Liver (tissue), 3 donors: ENCODE measurements at regions not wholly inside any gene's neighbourhood (a gene's known extent, or its start where the extent isn't known, plus 50 kb on each side); places are given as distances from the start of the nearest gene placed in this dataset.

Experiments
- EGR1 ChIP-seq, 2 donors: IDR thresholded peaks; 2 replicates each; pipeline ENCODE4 v1.6.1; 2016 to 2018; ENCODE audit warnings: antibody characterized with exemption in 2 of 2, low read depth in 2 of 2
- FOXA1 ChIP-seq: IDR thresholded peaks from 2 replicates; pipeline ENCODE4 v1.6.1; 2016; ENCODE audit warnings: antibody characterized with exemption
- GABPA ChIP-seq, 2 donors: IDR thresholded peaks in 1 of 2; conservative IDR thresholded peaks in 1 of 2; 2 replicates each; pipeline ENCODE4 v1.6.1; 2016; ENCODE audit warnings: antibody characterized with exemption in 2 of 2, mild to moderate bottlenecking in 1 of 2, moderate library complexity in 1 of 2
- HNF4A ChIP-seq, 2 donors: conservative IDR thresholded peaks; 2 replicates each; pipeline ENCODE4 v1.6.1; 2016; ENCODE audit warnings: antibody characterized with exemption in 2 of 2, mild to moderate bottlenecking in 2 of 2
- HNF4G ChIP-seq: IDR thresholded peaks from 2 replicates; pipeline ENCODE4 v1.6.1; 2016; ENCODE audit warnings: antibody characterized with exemption
- NR2F2 ChIP-seq: IDR thresholded peaks from 2 replicates; pipeline ENCODE4 v1.6.1; 2016; ENCODE audit warnings: antibody characterized with exemption
- RXRA ChIP-seq, 2 donors: IDR thresholded peaks; 2 replicates each; pipeline ENCODE4 v1.6.1; 2017 to 2018; ENCODE audit warnings: antibody characterized with exemption in 2 of 2, mild to moderate bottlenecking in 1 of 2
- TAF1 ChIP-seq: conservative IDR thresholded peaks from 2 replicates; pipeline ENCODE4 v1.6.1; 2016; ENCODE audit warnings: antibody characterized with exemption, mild to moderate bottlenecking
- YY1 ChIP-seq: IDR thresholded peaks from 2 replicates; pipeline ENCODE4 v1.6.1; 2016; ENCODE audit warnings: antibody characterized with exemption, mild to moderate bottlenecking
- TF ChIP-seq, protein P1 (sequence below): fragments of 150-350 bp; IDR thresholded peaks from 2 replicates; pipeline ENCODE4 v1.5.1; 2017; ENCODE audit warnings: improper control_type of control experiment, low read depth, low read length; ENCODE audit not compliant: missing input control
- TF ChIP-seq, protein P2 (sequence below): IDR thresholded peaks from 2 replicates; pipeline ENCODE4 v1.6.1; 2016; ENCODE audit warnings: antibody characterized with exemption, mild to moderate bottlenecking
- TF ChIP-seq, protein P3 (sequence below): IDR thresholded peaks from 2 replicates; pipeline ENCODE4 v1.6.1; 2016; ENCODE audit warnings: antibody characterized with exemption
- TF ChIP-seq, protein P4 (sequence below): IDR thresholded peaks from 2 replicates; pipeline ENCODE4 v1.6.1; 2016; ENCODE audit warnings: antibody characterized with exemption
- TF ChIP-seq, protein P5 (sequence below): IDR thresholded peaks from 2 replicates; pipeline ENCODE4 v1.6.1; 2016; ENCODE audit warnings: antibody characterized with exemption
- donor health status: healthy.
- donor health status: healthy.

DNA sequence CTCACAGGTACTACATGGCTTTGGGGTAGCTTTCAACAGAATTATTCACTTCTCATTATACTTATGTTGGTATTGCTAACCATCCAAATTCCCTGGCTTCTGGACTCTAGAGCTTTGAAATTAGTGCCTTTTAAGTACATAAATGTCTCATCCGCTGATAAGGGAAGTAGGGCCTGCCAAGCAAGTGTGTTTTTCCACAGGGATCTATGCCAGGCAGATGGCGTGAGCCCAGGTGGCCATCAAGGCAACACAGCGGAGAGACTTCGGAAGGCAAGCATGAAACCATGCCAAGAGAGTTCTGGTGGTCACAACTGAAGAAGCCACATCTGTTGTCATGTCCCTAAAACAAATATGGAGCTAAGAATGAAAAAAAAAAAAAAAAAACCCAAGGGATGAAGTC lies 503.1 kb upstream of the LCORL start:
- TF ChIP-seq, protein P1, sequence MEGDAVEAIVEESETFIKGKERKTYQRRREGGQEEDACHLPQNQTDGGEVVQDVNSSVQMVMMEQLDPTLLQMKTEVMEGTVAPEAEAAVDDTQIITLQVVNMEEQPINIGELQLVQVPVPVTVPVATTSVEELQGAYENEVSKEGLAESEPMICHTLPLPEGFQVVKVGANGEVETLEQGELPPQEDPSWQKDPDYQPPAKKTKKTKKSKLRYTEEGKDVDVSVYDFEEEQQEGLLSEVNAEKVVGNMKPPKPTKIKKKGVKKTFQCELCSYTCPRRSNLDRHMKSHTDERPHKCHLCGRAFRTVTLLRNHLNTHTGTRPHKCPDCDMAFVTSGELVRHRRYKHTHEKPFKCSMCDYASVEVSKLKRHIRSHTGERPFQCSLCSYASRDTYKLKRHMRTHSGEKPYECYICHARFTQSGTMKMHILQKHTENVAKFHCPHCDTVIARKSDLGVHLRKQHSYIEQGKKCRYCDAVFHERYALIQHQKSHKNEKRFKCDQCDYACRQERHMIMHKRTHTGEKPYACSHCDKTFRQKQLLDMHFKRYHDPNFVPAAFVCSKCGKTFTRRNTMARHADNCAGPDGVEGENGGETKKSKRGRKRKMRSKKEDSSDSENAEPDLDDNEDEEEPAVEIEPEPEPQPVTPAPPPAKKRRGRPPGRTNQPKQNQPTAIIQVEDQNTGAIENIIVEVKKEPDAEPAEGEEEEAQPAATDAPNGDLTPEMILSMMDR: no peak
- TF ChIP-seq HNF4G: no peak
- TF ChIP-seq GABPA (IDR thresholded peaks at IDR 0.05 in 1 of 2, conservative IDR thresholded peaks at IDR 0.05 in 1 of 2): no peak
- TF ChIP-seq FOXA1: no peak
- TF ChIP-seq, protein P2, sequence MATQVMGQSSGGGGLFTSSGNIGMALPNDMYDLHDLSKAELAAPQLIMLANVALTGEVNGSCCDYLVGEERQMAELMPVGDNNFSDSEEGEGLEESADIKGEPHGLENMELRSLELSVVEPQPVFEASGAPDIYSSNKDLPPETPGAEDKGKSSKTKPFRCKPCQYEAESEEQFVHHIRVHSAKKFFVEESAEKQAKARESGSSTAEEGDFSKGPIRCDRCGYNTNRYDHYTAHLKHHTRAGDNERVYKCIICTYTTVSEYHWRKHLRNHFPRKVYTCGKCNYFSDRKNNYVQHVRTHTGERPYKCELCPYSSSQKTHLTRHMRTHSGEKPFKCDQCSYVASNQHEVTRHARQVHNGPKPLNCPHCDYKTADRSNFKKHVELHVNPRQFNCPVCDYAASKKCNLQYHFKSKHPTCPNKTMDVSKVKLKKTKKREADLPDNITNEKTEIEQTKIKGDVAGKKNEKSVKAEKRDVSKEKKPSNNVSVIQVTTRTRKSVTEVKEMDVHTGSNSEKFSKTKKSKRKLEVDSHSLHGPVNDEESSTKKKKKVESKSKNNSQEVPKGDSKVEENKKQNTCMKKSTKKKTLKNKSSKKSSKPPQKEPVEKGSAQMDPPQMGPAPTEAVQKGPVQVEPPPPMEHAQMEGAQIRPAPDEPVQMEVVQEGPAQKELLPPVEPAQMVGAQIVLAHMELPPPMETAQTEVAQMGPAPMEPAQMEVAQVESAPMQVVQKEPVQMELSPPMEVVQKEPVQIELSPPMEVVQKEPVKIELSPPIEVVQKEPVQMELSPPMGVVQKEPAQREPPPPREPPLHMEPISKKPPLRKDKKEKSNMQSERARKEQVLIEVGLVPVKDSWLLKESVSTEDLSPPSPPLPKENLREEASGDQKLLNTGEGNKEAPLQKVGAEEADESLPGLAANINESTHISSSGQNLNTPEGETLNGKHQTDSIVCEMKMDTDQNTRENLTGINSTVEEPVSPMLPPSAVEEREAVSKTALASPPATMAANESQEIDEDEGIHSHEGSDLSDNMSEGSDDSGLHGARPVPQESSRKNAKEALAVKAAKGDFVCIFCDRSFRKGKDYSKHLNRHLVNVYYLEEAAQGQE: no peak
- TF ChIP-seq, protein P3, sequence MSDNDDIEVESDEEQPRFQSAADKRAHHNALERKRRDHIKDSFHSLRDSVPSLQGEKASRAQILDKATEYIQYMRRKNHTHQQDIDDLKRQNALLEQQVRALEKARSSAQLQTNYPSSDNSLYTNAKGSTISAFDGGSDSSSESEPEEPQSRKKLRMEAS: no peak
- no peak for TF ChIP-seq HNF4A (conservative IDR thresholded peaks at IDR 0.05)
- no peak for TF ChIP-seq EGR1 (IDR thresholded peaks at IDR 0.05; ENCODE audit: low read depth in 2 of 2)
- TF ChIP-seq YY1: no peak
- no peak for TF ChIP-seq NR2F2
- TF ChIP-seq, protein P4, sequence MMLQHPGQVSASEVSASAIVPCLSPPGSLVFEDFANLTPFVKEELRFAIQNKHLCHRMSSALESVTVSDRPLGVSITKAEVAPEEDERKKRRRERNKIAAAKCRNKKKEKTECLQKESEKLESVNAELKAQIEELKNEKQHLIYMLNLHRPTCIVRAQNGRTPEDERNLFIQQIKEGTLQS: no peak
- no peak for TF ChIP-seq TAF1
- TF ChIP-seq, protein P5, sequence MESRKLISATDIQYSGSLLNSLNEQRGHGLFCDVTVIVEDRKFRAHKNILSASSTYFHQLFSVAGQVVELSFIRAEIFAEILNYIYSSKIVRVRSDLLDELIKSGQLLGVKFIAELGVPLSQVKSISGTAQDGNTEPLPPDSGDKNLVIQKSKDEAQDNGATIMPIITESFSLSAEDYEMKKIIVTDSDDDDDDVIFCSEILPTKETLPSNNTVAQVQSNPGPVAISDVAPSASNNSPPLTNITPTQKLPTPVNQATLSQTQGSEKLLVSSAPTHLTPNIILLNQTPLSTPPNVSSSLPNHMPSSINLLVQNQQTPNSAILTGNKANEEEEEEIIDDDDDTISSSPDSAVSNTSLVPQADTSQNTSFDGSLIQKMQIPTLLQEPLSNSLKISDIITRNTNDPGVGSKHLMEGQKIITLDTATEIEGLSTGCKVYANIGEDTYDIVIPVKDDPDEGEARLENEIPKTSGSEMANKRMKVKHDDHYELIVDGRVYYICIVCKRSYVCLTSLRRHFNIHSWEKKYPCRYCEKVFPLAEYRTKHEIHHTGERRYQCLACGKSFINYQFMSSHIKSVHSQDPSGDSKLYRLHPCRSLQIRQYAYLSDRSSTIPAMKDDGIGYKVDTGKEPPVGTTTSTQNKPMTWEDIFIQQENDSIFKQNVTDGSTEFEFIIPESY: no peak
- TF ChIP-seq RXRA (IDR thresholded peaks at IDR 0.05): no peak
